HCT116 (cell line): ENCODE measurements at regions not wholly inside any gene's neighbourhood (a gene's known extent, or its start where the extent isn't known, plus 50 kb on each side); places are given as distances from the start of the nearest gene placed in this dataset.

Source experiments
- ATAC-seq: fragments of 200-7000 bp; cut with Tn5 transposase; 2 replicates; pipeline ENCODE4 v1.9.1; 2020; ENCODE audit warnings: mild to moderate bottlenecking, moderate library complexity
- BruUV-seq: library from RNA; stranded (reverse); fragments of 400-500 nt; replicated peaks from 2 replicates; lab custom pipeline; 2021; lab: Mats Ljungman, UMichigan
- CTCF ChIA-PET: fragments of 300-600 bp; sonication (Branson Sonifier 250); formaldehyde crosslinking; loops from one replicate; lab custom pipeline; 2021; ENCODE audit warnings: antibody characterized with exemption; lab: Charles Lee
- POLR2A ChIA-PET: fragments of 300-600, 350-600 bp; sonication (Branson Sonifier 250); formaldehyde crosslinking; loops from one replicate; lab custom pipeline; 2021; ENCODE audit warnings: antibody characterized with exemption; lab: Charles Lee
- RAD21 ChIA-PET, 2 experiments: fragments of 300-600 bp; sonication (Branson Sonifier 250); formaldehyde crosslinking; loops; one replicate each; lab custom pipeline; 2023; ENCODE audit warnings: low total read pairs in 2 of 2; ENCODE audit not compliant: uncharacterized antibody in 2 of 2, unreplicated experiment in 2 of 2, low non-redundant PET in 1 of 2; lab: Charles Lee
- DNase-seq: peaks from one replicate; pipeline ENCODE4 v3.0.0-alpha.2; 2010; ENCODE audit warnings: low read depth, low spot score
- H2AFZ ChIP-seq: fragments of 200-600 bp; shearing (Covaris generic), sonication (generic); 2 replicates; pipeline ENCODE4 v1.6.1; 2017; ENCODE audit warnings: low read depth, mixed run types, mixed read lengths, antibody characterized with exemption, low read length; ENCODE audit not compliant: poor library complexity, severe bottlenecking
- H3K27ac ChIP-seq: 2 replicates; pipeline ENCODE4 v1.5.1; 2012; ENCODE audit warnings: low read depth, low read length
- H3K27me3 ChIP-seq: fragments of 200-600 bp; sonication (generic); 2 replicates; pipeline ENCODE4 v1.6.1; 2016; ENCODE audit warnings: mixed run types, low read length, mixed read lengths; ENCODE audit not compliant: insufficient read depth
- H3K36me3 ChIP-seq, 2 experiments: fragments of 200-500 bp in 1 of 2; fragments of 200-600 bp in 1 of 2; sonication (Bioruptor generic) in 1 of 2; sonication (generic) in 1 of 2; 2 replicates each; pipeline versions ENCODE4 v1.5.1 to v1.6.1; 2014 to 2016; ENCODE audit warnings: low read length in 2 of 2, inconsistent platforms in 1 of 2, mixed read lengths in 1 of 2, mixed run types in 1 of 2; ENCODE audit not compliant: insufficient read depth in 2 of 2, control insufficient read depth in 1 of 2
- H3K4me1 ChIP-seq, 2 experiments: fragments of 200-600 bp in 1 of 2; sonication (generic) in 1 of 2; 2 replicates each; pipeline versions ENCODE4 v1.5.1 to v1.6.1; 2012 to 2017; ENCODE audit warnings: low read length in 2 of 2, inconsistent platforms in 1 of 2, mild to moderate bottlenecking in 1 of 2, mixed read lengths in 1 of 2, mixed run types in 1 of 2, moderate library complexity in 1 of 2; ENCODE audit not compliant: insufficient read depth in 2 of 2, control insufficient read depth in 1 of 2
- H3K4me2 ChIP-seq: fragments of 200-600 bp; sonication (generic); 2 replicates; pipeline ENCODE4 v1.6.1; 2017; ENCODE audit warnings: mixed run types, low read length, mixed read lengths
- H3K4me3 ChIP-seq, 2 experiments: fragments of 200-600 bp in 1 of 2; sonication (generic) in 1 of 2; replicated peaks in 1 of 2; 2 replicates each; pipeline ENCODE4 v1.5.1; 2011 to 2016; ENCODE audit warnings: low read length in 2 of 2, control low read depth in 1 of 2, low read depth in 1 of 2, mild to moderate bottlenecking in 1 of 2, mixed read lengths in 1 of 2, mixed run types in 1 of 2
- H3K79me2 ChIP-seq: fragments of 200-600 bp; sonication (generic); 2 replicates; pipeline ENCODE4 v1.6.1; 2017; ENCODE audit warnings: mild to moderate bottlenecking, mixed run types, low read length, moderate library complexity, mixed read lengths; ENCODE audit not compliant: insufficient read depth
- H3K9ac ChIP-seq: fragments of 200-600 bp; sonication (generic); 2 replicates; pipeline ENCODE4 v1.6.1; 2016; ENCODE audit warnings: low read length, mixed read lengths
- H3K9me2 ChIP-seq: fragments of 200-600 bp; sonication (generic), shearing (Covaris generic); 2 replicates; pipeline ENCODE4 v1.6.1; 2017; ENCODE audit warnings: mixed run types, mild to moderate bottlenecking, moderate library complexity; ENCODE audit not compliant: insufficient read depth
- H3K9me3 ChIP-seq, 2 experiments: fragments of 200-500 bp in 1 of 2; fragments of 200-600 bp in 1 of 2; sonication (Bioruptor generic) in 1 of 2; sonication (generic) in 1 of 2; 2 replicates each; pipeline ENCODE4 v1.6.1; 2014 to 2017; ENCODE audit warnings: low read length in 2 of 2, mixed read lengths in 2 of 2, inconsistent platforms in 1 of 2, low read depth in 1 of 2, mild to moderate bottlenecking in 1 of 2, mixed run types in 1 of 2, moderate library complexity in 1 of 2; ENCODE audit not compliant: control insufficient read depth in 1 of 2, insufficient read depth in 1 of 2
- H4K20me1 ChIP-seq: fragments of 200-600 bp; sonication (generic), shearing (Covaris generic); 2 replicates; pipeline ENCODE4 v1.6.1; 2017; ENCODE audit warnings: mixed run types, mild to moderate bottlenecking, moderate library complexity; ENCODE audit not compliant: insufficient read depth
- POLR2A ChIP-seq: IDR thresholded peaks from 2 replicates; pipeline ENCODE4 v1.7.0; 2011; ENCODE audit warnings: borderline replicate concordance; ENCODE audit not compliant: insufficient read depth, insufficient read length; ENCODE audit errors: extremely low read depth
- SP1 ChIP-seq: IDR thresholded peaks from 2 replicates; pipeline ENCODE4 v1.6.1; 2012; ENCODE audit warnings: low read depth
- ZNF274 ChIP-seq: fragments of 200-500 bp; sonication (Bioruptor generic); IDR thresholded peaks from 2 replicates; pipeline ENCODE4 v1.6.1; 2014; ENCODE audit warnings: mild to moderate bottlenecking, low read depth, low read length, inconsistent platforms
- intact Hi-C: fragments of 100-400 bp; cut with micrococcal nuclease; formaldehyde crosslinking; loops from 2 replicates; pipeline ENCODE4 v1.10.0; 2022
- TF ChIP-seq, protein P1 (sequence below): IDR thresholded peaks from 2 replicates; pipeline ENCODE4 v1.6.1; 2012

DNA sequence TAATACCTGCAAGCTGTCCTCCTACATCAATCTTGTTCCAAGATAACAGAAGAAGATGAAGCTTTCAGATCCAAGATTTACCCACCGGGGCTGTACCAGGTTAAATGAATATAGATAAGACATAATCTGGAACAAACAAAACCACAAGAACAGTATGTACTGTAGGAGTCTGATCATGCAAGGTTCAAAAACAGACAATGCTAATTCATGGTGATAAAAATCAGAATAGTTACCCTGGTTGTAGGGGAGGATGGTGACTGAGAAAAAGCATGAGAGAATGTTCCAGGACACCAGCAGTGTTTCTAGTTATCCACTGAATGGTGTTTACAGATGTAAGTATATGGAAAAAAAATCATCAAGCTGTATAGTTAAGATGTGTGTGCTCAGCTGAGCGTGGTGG is 211.6 kb upstream of the TBL1X start:
- ATAC-seq: no peak

GRCh38 chrX:9257718-9258420 is 207.0 kb upstream of the TBL1X start:
- DNase-seq (no peak), ATAC-seq (no peak)
- BruUV-seq: no TSS peak
- Histone ChIP-seq H3K36me3 (no peaks in the 10 kb centered on the region), H3K27ac (no peak overlapping the region), H4K20me1 (no peaks in the 10 kb centered on the region), H3K4me3 (no peak overlapping the region), H3K27me3 (0 out of 2 replicates have a peak, but pooled peaks cover 4% of the 10 kb centered on the region), H3K9me2 (no peaks in the 10 kb centered on the region), H3K79me2 (no peaks in the 10 kb centered on the region), H3K9me3 (no peaks in the 10 kb centered on the region), H3K4me2 (no peak overlapping the region), H3K4me1 (no peaks in the 10 kb centered on the region), H3K9ac (no peak overlapping the region), H2AFZ (no peak overlapping the region)
- intact Hi-C loops: no loop called here
- TF ChIP-seq SP1: no peak
- TF ChIP-seq, protein P1, sequence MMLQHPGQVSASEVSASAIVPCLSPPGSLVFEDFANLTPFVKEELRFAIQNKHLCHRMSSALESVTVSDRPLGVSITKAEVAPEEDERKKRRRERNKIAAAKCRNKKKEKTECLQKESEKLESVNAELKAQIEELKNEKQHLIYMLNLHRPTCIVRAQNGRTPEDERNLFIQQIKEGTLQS: no peak
- ChIA-PET POLR2A (no interaction called here), RAD21 (no interaction called here), CTCF (no interaction called here)

More for the DNA sequence above, 211.6 kb upstream of the TBL1X start:
- no peak overlapping the region for H3K4me2 ChIP-seq
- H3K4me1 ChIP-seq: no peaks in the 10 kb centered on the region
- H3K79me2 ChIP-seq: no peaks in the 10 kb centered on the region
- no peaks in the 10 kb centered on the region for H3K9me2 ChIP-seq
- H3K36me3 ChIP-seq: no peaks in the 10 kb centered on the region
- no peak for DNase-seq
- H3K4me3 ChIP-seq: no peak overlapping the region
- no peak overlapping the region for H2AFZ ChIP-seq
- ChIA-PET RAD21 (no interaction called here), POLR2A (no interaction called here), CTCF (no interaction called here)
- no peak for TF ChIP-seq ZNF274
- TF ChIP-seq POLR2A: no peak
- H3K9ac ChIP-seq: no peak overlapping the region
- BruUV-seq: no TSS peak
- no peak overlapping the region for H3K27ac ChIP-seq
- H4K20me1 ChIP-seq: no peaks in the 10 kb centered on the region
- no peaks in the 10 kb centered on the region for H3K27me3 ChIP-seq
- no peaks in the 10 kb centered on the region for H3K9me3 ChIP-seq
- intact Hi-C loops: no loop called here
